Chondrocyte (in vitro differentiated cells): ENCODE measurements at regions not wholly inside any gene's neighbourhood (a gene's known extent, or its start where the extent isn't known, plus 50 kb on each side); places are given as distances from the start of the nearest gene placed in this dataset.

Experiments
- DNase-seq: peaks from one replicate; pipeline ENCODE4 v3.0.0; 2021; ENCODE audit warnings: mixed read lengths, low spot score
- H3K27ac Mint-ChIP-seq: one replicate; pipeline ENCODE4 v1.8.0; 2021; ENCODE audit warnings: mild to moderate bottlenecking, moderate library complexity, mixed read lengths; ENCODE audit not compliant: unreplicated experiment
- H3K27me3 Mint-ChIP-seq: 2 replicates; pipeline ENCODE4 v1.8.0; 2021; ENCODE audit warnings: low read depth, mixed read lengths
- H3K36me3 Mint-ChIP-seq: 2 replicates; pipeline ENCODE4 v1.8.0; 2021; ENCODE audit warnings: low read depth, mixed read lengths
- H3K4me1 Mint-ChIP-seq: 2 replicates; pipeline ENCODE4 v1.8.0; 2021; ENCODE audit warnings: low read depth, mild to moderate bottlenecking, mixed read lengths
- H3K4me3 Mint-ChIP-seq: one replicate; pipeline ENCODE4 v1.8.0; 2021; ENCODE audit warnings: mild to moderate bottlenecking, moderate library complexity, mixed read lengths; ENCODE audit not compliant: unreplicated experiment
- H3K9me3 Mint-ChIP-seq: 2 replicates; pipeline ENCODE4 v1.8.0; 2021; ENCODE audit warnings: low read depth, mixed read lengths
- CTCF ChIP-seq: fragments of 200-600 bp; sonication (generic); IDR thresholded peaks from 2 replicates; pipeline ENCODE4 v1.5.0; 2021; ENCODE audit warnings: antibody characterized with exemption, mild to moderate bottlenecking, moderate library complexity

- no peaks in the 10 kb centered on the region for H3K36me3 Mint-ChIP-seq
- peaks cover 4% of the 10 kb centered on the region for H3K4me1 Mint-ChIP-seq
- no peak overlapping the region for H3K4me3 Mint-ChIP-seq
- no peaks in the 10 kb centered on the region for H3K9me3 Mint-ChIP-seq
- H3K27ac Mint-ChIP-seq = no peak overlapping the region
- DNase-seq = no peak
- no peak for TF ChIP-seq CTCF
- H3K27me3 Mint-ChIP-seq = peaks cover 2% of the 10 kb centered on the region
Observed at GRCh38 chr6:135578976-135579375, 81.4 kb upstream of the AHI1 start.

- Mint-ChIP-seq H3K4me1 (peaks cover 4% of the 10 kb centered on the region), H3K27ac (no peak overlapping the region), H3K9me3 (no peaks in the 10 kb centered on the region), H3K4me3 (no peak overlapping the region), H3K36me3 (no peaks in the 10 kb centered on the region), H3K27me3 (peaks cover 2% of the 10 kb centered on the region)
- no peak for TF ChIP-seq CTCF
- no peak for DNase-seq
Observed at GRCh38 chr6:135581211-135581610, 83.7 kb upstream of the AHI1 start.

- Mint-ChIP-seq H3K4me1 (peaks cover 4% of the 10 kb centered on the region), H3K9me3 (peaks cover 4% of the 10 kb centered on the region), H3K36me3 (no peaks in the 10 kb centered on the region), H3K27me3 (no peaks in the 10 kb centered on the region), H3K4me3 (no peak overlapping the region), H3K27ac (no peak overlapping the region)
- no peak for TF ChIP-seq CTCF
- DNase-seq = no peak
Observed at GRCh38 chr6:135583256-135583761, 85.8 kb upstream of the AHI1 start.

GRCh38 chr6:135586388-135586787, 88.8 kb upstream of the AHI1 start:
- Mint-ChIP-seq H3K9me3 (peaks cover 7% of the 10 kb centered on the region), H3K36me3 (no peaks in the 10 kb centered on the region), H3K4me3 (no peak overlapping the region), H3K4me1 (peaks cover 4% of the 10 kb centered on the region), H3K27me3 (no peaks in the 10 kb centered on the region), H3K27ac (no peak overlapping the region)
- TF ChIP-seq CTCF = no peak
- DNase-seq = no peak

GRCh38 chr6:135586844-135587243, 89.3 kb upstream of the AHI1 start:
- no peak for DNase-seq
- Mint-ChIP-seq H3K4me3 (no peak overlapping the region), H3K9me3 (peaks cover 7% of the 10 kb centered on the region), H3K27me3 (no peaks in the 10 kb centered on the region), H3K36me3 (no peaks in the 10 kb centered on the region), H3K27ac (no peak overlapping the region), H3K4me1 (peaks cover 4% of the 10 kb centered on the region)
- TF ChIP-seq CTCF = no peak
